Neuronal stem cell (in vitro differentiated cells): ENCODE measurements at regions not wholly inside any gene's neighbourhood (a gene's known extent, or its start where the extent isn't known, plus 50 kb on each side); places are given as distances from the start of the nearest gene placed in this dataset.

Experiments used
- DNase-seq: peaks from one replicate; pipeline ENCODE4 v3.0.0-alpha.2; 2013; ENCODE audit warnings: low spot score
- H2AFZ ChIP-seq: one replicate; pipeline ENCODE4 v1.6.1; 2013; ENCODE audit warnings: mild to moderate bottlenecking, low read length, inconsistent platforms
- H2AK5ac ChIP-seq: 2 replicates; pipeline ENCODE4 v1.6.1; 2013; ENCODE audit warnings: low read depth, mild to moderate bottlenecking, inconsistent platforms, low read length, moderate library complexity, mixed read lengths
- H2BK120ac ChIP-seq: 2 replicates; pipeline ENCODE4 v1.6.1; 2013; ENCODE audit warnings: low read depth, mild to moderate bottlenecking, inconsistent platforms, low read length, moderate library complexity, mixed read lengths
- H2BK12ac ChIP-seq: one replicate; pipeline ENCODE4 v1.6.1; 2013; ENCODE audit warnings: low read length, inconsistent platforms
- H2BK15ac ChIP-seq: 2 replicates; pipeline ENCODE4 v1.6.1; 2013; ENCODE audit warnings: mild to moderate bottlenecking, low read length, inconsistent platforms, mixed read lengths
- H2BK5ac ChIP-seq: one replicate; pipeline ENCODE4 v1.6.1; 2013; ENCODE audit warnings: inconsistent platforms, mild to moderate bottlenecking, low read length, moderate library complexity
- H3K14ac ChIP-seq: one replicate; pipeline ENCODE4 v1.6.1; 2013; ENCODE audit warnings: low read length, inconsistent platforms
- H3K18ac ChIP-seq: 2 replicates; pipeline ENCODE4 v1.6.1; 2013; ENCODE audit warnings: low read length, inconsistent platforms
- H3K23ac ChIP-seq: 2 replicates; pipeline ENCODE4 v1.6.1; 2013; ENCODE audit warnings: low read depth, mild to moderate bottlenecking, mixed read lengths, low read length, inconsistent platforms; ENCODE audit not compliant: poor library complexity
- H3K27ac ChIP-seq: replicated peaks from 3 replicates; pipeline ENCODE4 v1.5.1; 2013; ENCODE audit warnings: low read length, inconsistent platforms
- H3K27me3 ChIP-seq, 3 experiments: 2 replicates each; pipeline ENCODE4 v1.6.1; 2013; ENCODE audit warnings: low read length in 3 of 3, mild to moderate bottlenecking in 2 of 3, inconsistent platforms in 1 of 3, low read depth in 1 of 3, mixed read lengths in 1 of 3, moderate library complexity in 1 of 3; ENCODE audit not compliant: control insufficient read depth in 3 of 3, insufficient read depth in 3 of 3
- H3K36me3 ChIP-seq, 2 donors: replicated peaks in 1 of 2; 2 replicates each; pipeline ENCODE4 v1.6.1; 2013; ENCODE audit warnings: low read length in 2 of 2; ENCODE audit not compliant: control insufficient read depth in 2 of 2, insufficient read depth in 2 of 2
- H3K4ac ChIP-seq: 2 replicates; pipeline ENCODE4 v1.6.1; 2013; ENCODE audit warnings: inconsistent platforms, mild to moderate bottlenecking, low read length, moderate library complexity
- H3K4me1 ChIP-seq, 2 donors: 1 replicate in 1 of 2; 2 replicates in 1 of 2; pipeline ENCODE4 v1.6.1; 2013; ENCODE audit warnings: low read length in 2 of 2, low read depth in 1 of 2; ENCODE audit not compliant: control insufficient read depth in 2 of 2, insufficient read depth in 1 of 2
- H3K4me2 ChIP-seq: one replicate; pipeline ENCODE4 v1.6.1; 2013; ENCODE audit warnings: mild to moderate bottlenecking, low read length, inconsistent platforms; ENCODE audit not compliant: insufficient read depth, poor library complexity, severe bottlenecking
- H3K4me3 ChIP-seq, 2 donors: 2 replicates each; pipeline ENCODE4 v1.5.1; 2013; ENCODE audit warnings: low read length in 2 of 2, mild to moderate bottlenecking in 2 of 2, inconsistent platforms in 1 of 2, moderate library complexity in 1 of 2
- H3K79me1 ChIP-seq: one replicate; pipeline ENCODE4 v1.6.1; 2013; ENCODE audit warnings: low read depth, mild to moderate bottlenecking, inconsistent platforms, low read length, moderate library complexity
- H3K9ac ChIP-seq: one replicate; pipeline ENCODE4 v1.6.1; 2013; ENCODE audit warnings: mild to moderate bottlenecking, low read depth, low read length, inconsistent platforms; ENCODE audit not compliant: poor library complexity
- H3K9me3 ChIP-seq, 2 donors: replicated peaks in 1 of 2; 2 replicates each; pipeline versions ENCODE3 to v1.6.1; 2013; ENCODE audit warnings: low read length in 2 of 2, mild to moderate bottlenecking in 2 of 2, inconsistent platforms in 1 of 2, low read depth in 1 of 2, mixed read lengths in 1 of 2, moderate library complexity in 1 of 2; ENCODE audit not compliant: control insufficient read depth in 2 of 2, insufficient read depth in 1 of 2
- H4K8ac ChIP-seq: one replicate; pipeline ENCODE4 v1.6.1; 2013; ENCODE audit warnings: low read depth, mild to moderate bottlenecking, inconsistent platforms, low read length, moderate library complexity
- H4K91ac ChIP-seq: one replicate; pipeline ENCODE4 v1.6.1; 2013; ENCODE audit warnings: low read length, low read depth, mild to moderate bottlenecking, inconsistent platforms; ENCODE audit not compliant: poor library complexity
- WGBS, 2 donors: extraction: QIAGEN DNeasy Blood & Tissue Kit; methylation state at CpG; one replicate each; pipeline ENCODE4 v1.1.7; 2013; ENCODE audit warnings: missing lambda C conversion rate in 2 of 2, mixed read lengths in 1 of 2; ENCODE audit not compliant: insufficient read length in 2 of 2, insufficient replicate concordance in 1 of 2; ENCODE audit errors: extremely low coverage in 2 of 2; 5-methylcytosine and 5-hydroxymethylcytosine counted together

DNA sequence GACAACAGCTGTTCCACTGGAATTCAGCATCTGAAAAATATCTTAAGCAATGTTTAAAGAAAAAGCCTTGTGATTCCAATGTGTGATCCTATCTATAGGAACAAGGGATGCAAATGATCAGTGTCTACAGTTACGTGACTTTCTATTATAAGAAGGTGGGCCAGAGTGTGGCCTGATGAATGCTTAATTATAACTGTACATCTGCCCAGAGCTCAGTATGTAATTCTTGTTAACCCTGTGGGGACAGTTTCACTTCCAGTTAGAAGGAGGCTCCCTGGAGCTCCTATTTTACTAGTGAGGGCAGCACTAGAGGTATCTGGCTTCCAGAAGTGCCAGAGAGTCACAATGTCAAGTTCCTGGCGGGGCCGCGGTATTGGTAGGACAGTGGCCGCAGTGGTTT lies 288.5 kb downstream of the USP46 start:
- Histone ChIP-seq H3K27me3 (peaks cover 0 to 7% (median 0%) of the 10 kb centered on the region in 3 experiments), H2BK5ac (no peak overlapping the region), H3K18ac (no peak overlapping the region), H3K14ac (no peak overlapping the region), H2BK120ac (no peak overlapping the region), H3K27ac (no peak overlapping the region), H3K4me2 (no peak overlapping the region), H3K9me3 (no peaks in the 10 kb centered on the region), H2AFZ (no peak overlapping the region), H3K23ac (no peak overlapping the region), H2BK15ac (no peak overlapping the region), H3K4ac (no peak overlapping the region), H4K8ac (no peak overlapping the region), H3K79me1 (no peaks in the 10 kb centered on the region), H2BK12ac (no peak overlapping the region), H3K4me3 (no peak overlapping the region), H3K36me3 (no peaks in the 10 kb centered on the region), H3K9ac (no peak overlapping the region), H4K91ac (no peak overlapping the region), H2AK5ac (no peak overlapping the region), H3K4me1 (no peaks in the 10 kb centered on the region)
- DNase-seq = no peak
- no CpG with 5 or more reads among the region's 5 CpGs for WGBS, 2 donors

DNA sequence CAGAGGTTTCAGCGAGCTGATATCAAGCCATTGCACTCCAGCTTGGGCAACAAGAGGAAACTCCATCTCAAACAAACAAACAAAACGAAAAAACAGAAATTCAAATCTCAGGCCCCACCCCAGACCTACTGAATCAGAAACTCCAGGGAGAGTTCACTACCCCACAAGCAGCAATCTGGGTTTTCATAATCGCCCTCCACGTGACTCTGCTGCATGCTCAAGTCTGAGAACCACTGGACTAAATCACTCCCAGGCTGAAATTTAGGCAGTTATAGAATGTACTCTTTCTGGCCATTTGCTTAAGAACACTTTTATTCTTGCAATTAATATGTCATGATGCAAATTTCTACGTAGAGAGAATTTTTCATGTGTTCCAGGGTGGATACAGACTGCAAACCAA lies 287.3 kb downstream of the USP46 start:
- H3K4me2 ChIP-seq = no peak overlapping the region
- H3K79me1 ChIP-seq = no peaks in the 10 kb centered on the region
- no peak overlapping the region for H3K14ac ChIP-seq
- H2AFZ ChIP-seq = no peak overlapping the region
- H2BK5ac ChIP-seq = no peak overlapping the region
- H2BK120ac ChIP-seq = no peak overlapping the region
- H3K4ac ChIP-seq = no peak overlapping the region
- no peaks in the 10 kb centered on the region for H3K9me3 ChIP-seq
- H3K27ac ChIP-seq = no peak overlapping the region
- no peak overlapping the region for H4K8ac ChIP-seq
- no peak for DNase-seq
- H2AK5ac ChIP-seq = no peak overlapping the region
- no peak overlapping the region for H3K18ac ChIP-seq
- H3K23ac ChIP-seq = no peak overlapping the region
- no peak overlapping the region for H3K9ac ChIP-seq
- WGBS, 2 donors = no CpG with 5 or more reads among the region's 5 CpGs
- no peaks in the 10 kb centered on the region for H3K4me1 ChIP-seq
- no peak overlapping the region for H2BK12ac ChIP-seq
- no peak overlapping the region for H2BK15ac ChIP-seq
- no peaks in the 10 kb centered on the region for H3K36me3 ChIP-seq
- peaks cover 0 to 7% (median 0%) of the 10 kb centered on the region in 3 experiments for H3K27me3 ChIP-seq
- no peak overlapping the region for H3K4me3 ChIP-seq
- no peak overlapping the region for H4K91ac ChIP-seq

GRCh38 chr4:52372269-52372668 lies 286.8 kb downstream of the USP46 start:
- H3K14ac ChIP-seq = no peak overlapping the region
- H3K79me1 ChIP-seq = no peaks in the 10 kb centered on the region
- H3K18ac ChIP-seq = no peak overlapping the region
- no peak overlapping the region for H2BK12ac ChIP-seq
- no peaks in the 10 kb centered on the region for H3K4me1 ChIP-seq
- no peak for DNase-seq
- H3K4me2 ChIP-seq = no peak overlapping the region
- H2AFZ ChIP-seq = no peak overlapping the region
- H3K4me3 ChIP-seq = no peak overlapping the region
- H2BK5ac ChIP-seq = no peak overlapping the region
- no peak overlapping the region for H2BK120ac ChIP-seq
- no peaks in the 10 kb centered on the region for H3K9me3 ChIP-seq
- H2AK5ac ChIP-seq = no peak overlapping the region
- H4K8ac ChIP-seq = no peak overlapping the region
- no peak overlapping the region for H3K9ac ChIP-seq
- H4K91ac ChIP-seq = no peak overlapping the region
- no peak overlapping the region for H3K4ac ChIP-seq
- H3K27me3 ChIP-seq = peaks cover 0 to 7% (median 0%) of the 10 kb centered on the region in 3 experiments
- no peak overlapping the region for H2BK15ac ChIP-seq
- no peak overlapping the region for H3K27ac ChIP-seq
- no peak overlapping the region for H3K23ac ChIP-seq
- H3K36me3 ChIP-seq = no peaks in the 10 kb centered on the region

DNA sequence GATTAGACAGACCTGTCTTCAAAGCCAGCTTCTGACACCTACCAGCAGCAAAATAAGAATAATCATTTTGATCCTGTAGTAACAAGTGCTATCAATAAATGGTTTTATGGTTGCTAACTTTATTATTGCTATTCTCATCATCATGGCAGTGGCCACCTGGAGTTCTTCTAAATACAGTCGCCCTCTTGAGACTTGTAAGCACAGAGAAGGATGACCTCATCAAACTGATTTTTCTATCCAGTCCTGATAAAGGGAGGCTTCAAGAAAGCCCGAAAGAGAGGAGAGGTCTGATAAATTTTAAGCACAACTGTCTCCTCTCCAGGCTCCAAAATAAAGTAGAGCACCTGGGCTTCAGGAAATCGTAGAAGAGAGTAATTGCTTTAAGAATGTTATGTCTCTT lies 286.4 kb downstream of the USP46 start:
- H3K18ac ChIP-seq = no peak overlapping the region
- no peak overlapping the region for H3K4me3 ChIP-seq
- peaks cover 0 to 3% of the 10 kb centered on the region in 2 donors for H3K4me1 ChIP-seq
- H2AK5ac ChIP-seq = no peak overlapping the region
- no peak for DNase-seq
- no peaks in the 10 kb centered on the region for H3K36me3 ChIP-seq
- H3K27me3 ChIP-seq = peaks cover 0 to 7% (median 0%) of the 10 kb centered on the region in 3 experiments
- no CpG with 5 or more reads among the region's 3 CpGs for WGBS, 2 donors
- no peak overlapping the region for H2BK5ac ChIP-seq
- no peak overlapping the region for H2BK12ac ChIP-seq
- H4K8ac ChIP-seq = no peak overlapping the region
- H2AFZ ChIP-seq = no peak overlapping the region
- H2BK15ac ChIP-seq = no peak overlapping the region
- H3K4ac ChIP-seq = no peak overlapping the region
- H4K91ac ChIP-seq = no peak overlapping the region
- H3K27ac ChIP-seq = no peak overlapping the region
- no peak overlapping the region for H3K23ac ChIP-seq
- H3K9ac ChIP-seq = no peak overlapping the region
- no peak overlapping the region for H3K4me2 ChIP-seq
- no peaks in the 10 kb centered on the region for H3K9me3 ChIP-seq
- no peak overlapping the region for H3K14ac ChIP-seq
- H2BK120ac ChIP-seq = no peak overlapping the region
- no peaks in the 10 kb centered on the region for H3K79me1 ChIP-seq
